SJCRH30 (cell line): ENCODE measurements at regions not wholly inside any gene's neighbourhood (a gene's known extent, or its start where the extent isn't known, plus 50 kb on each side); places are given as distances from the start of the nearest gene placed in this dataset.
A peak's percentile ranks its signal among the peaks of the same experiment; 100 is the strongest.

Experiments
- DNase-seq, 2 experiments: peaks; one replicate each; pipeline ENCODE4 v3.0.0-alpha.2; 2015 to 2020
- H3K27ac ChIP-seq: fragments of 250-450 bp; sonication (Bioruptor Pico); 2 replicates; pipeline ENCODE4 v1.5.1; 2020; ENCODE audit warnings: mild to moderate bottlenecking, moderate library complexity
- H3K27me3 ChIP-seq: fragments of 250-450 bp; sonication (Bioruptor Pico); 2 replicates; pipeline ENCODE4 v1.5.1; 2020; ENCODE audit warnings: mild to moderate bottlenecking, moderate library complexity
- H3K36me3 ChIP-seq: fragments of 250-450 bp; sonication (Bioruptor Pico); 2 replicates; pipeline ENCODE4 v1.5.1; 2020; ENCODE audit warnings: mild to moderate bottlenecking, moderate library complexity
- H3K4me1 ChIP-seq: fragments of 250-450 bp; sonication (Bioruptor Pico); 2 replicates; pipeline ENCODE4 v1.5.1; 2020; ENCODE audit warnings: mild to moderate bottlenecking, moderate library complexity
- H3K4me3 ChIP-seq: fragments of 250-450 bp; sonication (Bioruptor Pico); 2 replicates; pipeline ENCODE4 v1.5.1; 2020; ENCODE audit warnings: mild to moderate bottlenecking, moderate library complexity
- H3K9me3 ChIP-seq: fragments of 250-450 bp; sonication (Bioruptor Pico); replicated peaks from 2 replicates; pipeline ENCODE4 v1.5.1; 2020; ENCODE audit warnings: mild to moderate bottlenecking, moderate library complexity

- DNase-seq, result no peak
- H3K27ac ChIP-seq, result no peak overlapping the region
- no peaks in the 10 kb centered on the region for H3K27me3 ChIP-seq
- H3K4me3 ChIP-seq, result no peak overlapping the region
- H3K4me1 ChIP-seq, result no peaks in the 10 kb centered on the region
- no peaks in the 10 kb centered on the region for H3K36me3 ChIP-seq
- H3K9me3 ChIP-seq, result no peaks in the 10 kb centered on the region
These were observed 104.8 kb downstream of the GASK1B start for GRCh38 chr4:158068068-158068467.

GRCh38 chr4:158067646-158068045 is 105.2 kb downstream of the GASK1B start:
- H3K27me3 ChIP-seq, result no peaks in the 10 kb centered on the region
- no peaks in the 10 kb centered on the region for H3K36me3 ChIP-seq
- no peak overlapping the region for H3K4me3 ChIP-seq
- no peaks in the 10 kb centered on the region for H3K4me1 ChIP-seq
- H3K9me3 ChIP-seq, result no peaks in the 10 kb centered on the region
- DNase-seq, result no peak
- no peak overlapping the region for H3K27ac ChIP-seq

- no peaks in the 10 kb centered on the region for H3K4me1 ChIP-seq
- H3K27me3 ChIP-seq, result no peaks in the 10 kb centered on the region
- no peak overlapping the region for H3K27ac ChIP-seq
- no peaks in the 10 kb centered on the region for H3K9me3 ChIP-seq
- no peak overlapping the region for H3K4me3 ChIP-seq
- H3K36me3 ChIP-seq, result no peaks in the 10 kb centered on the region
- no peak for DNase-seq
These were observed 107.2 kb downstream of the GASK1B start for GRCh38 chr4:158065603-158066002.

GRCh38 chr4:158065176-158065575 is 107.6 kb downstream of the GASK1B start:
- Histone ChIP-seq H3K4me1 (no peaks in the 10 kb centered on the region), H3K9me3 (no peaks in the 10 kb centered on the region), H3K27me3 (no peaks in the 10 kb centered on the region), H3K36me3 (no peaks in the 10 kb centered on the region), H3K27ac (no peak overlapping the region), H3K4me3 (no peak overlapping the region)
- DNase-seq, result no peak

GRCh38 chr4:158056689-158057245 is 116.1 kb downstream of the GASK1B start:
- no peak overlapping the region for H3K27ac ChIP-seq
- no peak for DNase-seq
- no peak overlapping the region for H3K4me3 ChIP-seq

GRCh38 chr4:158055668-158056067 is 117.2 kb downstream of the GASK1B start:
- H3K4me1 ChIP-seq, result 0 out of 2 replicates have a peak, but pooled peaks cover 2% of the 10 kb centered on the region
- no peak overlapping the region for H3K4me3 ChIP-seq
- no peak overlapping the region for H3K27ac ChIP-seq
- no peak for DNase-seq
- no peaks in the 10 kb centered on the region for H3K9me3 ChIP-seq
- H3K27me3 ChIP-seq, result no peaks in the 10 kb centered on the region
- no peaks in the 10 kb centered on the region for H3K36me3 ChIP-seq

More at GRCh38 chr4:158056689-158057245, 116.1 kb downstream of the GASK1B start:
- H3K27me3 ChIP-seq, result no peaks in the 10 kb centered on the region
- H3K9me3 ChIP-seq, result no peaks in the 10 kb centered on the region
- H3K36me3 ChIP-seq, result no peaks in the 10 kb centered on the region
- no peaks in the 10 kb centered on the region for H3K4me1 ChIP-seq

GRCh38 chr4:158053801-158054200 is 119.0 kb downstream of the GASK1B start:
- H3K9me3 ChIP-seq, result no peaks in the 10 kb centered on the region
- no peak overlapping the region for H3K27ac ChIP-seq
- DNase-seq, result no peak
- 0 out of 2 replicates have a peak, but pooled peaks cover 2% of the 10 kb centered on the region for H3K4me1 ChIP-seq
- H3K4me3 ChIP-seq, result no peak overlapping the region
- H3K36me3 ChIP-seq, result no peaks in the 10 kb centered on the region
- H3K27me3 ChIP-seq, result no peaks in the 10 kb centered on the region

- Histone ChIP-seq H3K27me3 (no peaks in the 10 kb centered on the region), H3K4me1 (0 out of 2 replicates have a peak, but pooled peaks cover 2% of the 10 kb centered on the region), H3K4me3 (no peak overlapping the region), H3K36me3 (no peaks in the 10 kb centered on the region), H3K9me3 (no peaks in the 10 kb centered on the region), H3K27ac (no peak overlapping the region)
- DNase-seq, result no peak
These were observed 119.7 kb downstream of the GASK1B start for GRCh38 chr4:158053086-158053485.

GRCh38 chr4:158051401-158052235 is 121.2 kb downstream of the GASK1B start:
- Histone ChIP-seq H3K4me1 (0 out of 2 replicates have a peak, but pooled peaks cover 2% of the 10 kb centered on the region), H3K27me3 (no peaks in the 10 kb centered on the region), H3K36me3 (no peaks in the 10 kb centered on the region), H3K9me3 (no peaks in the 10 kb centered on the region), H3K4me3 (peak overlapping the region; percentile 21), H3K27ac (no peak overlapping the region)
- DNase-seq, result peak; percentile 5 to 31

GRCh38 chr4:158050942-158051341 is 121.9 kb downstream of the GASK1B start:
- H3K9me3 ChIP-seq, result no peaks in the 10 kb centered on the region
- H3K27me3 ChIP-seq, result no peaks in the 10 kb centered on the region
- no peak overlapping the region for H3K27ac ChIP-seq
- H3K4me3 ChIP-seq, result peak overlapping the region; percentile 21
- 0 out of 2 replicates have a peak, but pooled peaks cover 2% of the 10 kb centered on the region for H3K4me1 ChIP-seq
- H3K36me3 ChIP-seq, result no peaks in the 10 kb centered on the region
- DNase-seq, result no peak

- DNase-seq, result no peak
These were observed 126.5 kb downstream of the GASK1B start for GRCh38 chr4:158046345-158046744.

GRCh38 chr4:158043971-158044618 is 128.7 kb downstream of the GASK1B start:
- H3K4me3 ChIP-seq, result no peak overlapping the region
- no peaks in the 10 kb centered on the region for H3K36me3 ChIP-seq
- H3K9me3 ChIP-seq, result no peaks in the 10 kb centered on the region
- H3K4me1 ChIP-seq, result no peaks in the 10 kb centered on the region
- no peaks in the 10 kb centered on the region for H3K27me3 ChIP-seq
- no peak for DNase-seq
- H3K27ac ChIP-seq, result no peak overlapping the region

More at GRCh38 chr4:158046345-158046744, 126.5 kb downstream of the GASK1B start:
- Histone ChIP-seq H3K4me3 (no peak overlapping the region), H3K27ac (no peak overlapping the region), H3K9me3 (no peaks in the 10 kb centered on the region), H3K36me3 (no peaks in the 10 kb centered on the region), H3K27me3 (no peaks in the 10 kb centered on the region), H3K4me1 (0 out of 2 replicates have a peak, but pooled peaks cover 2% of the 10 kb centered on the region)

GRCh38 chr4:158042591-158043030 is 130.2 kb downstream of the GASK1B start:
- Histone ChIP-seq H3K27ac (no peak overlapping the region), H3K4me3 (no peak overlapping the region), H3K4me1 (no peaks in the 10 kb centered on the region), H3K27me3 (no peaks in the 10 kb centered on the region), H3K9me3 (no peaks in the 10 kb centered on the region), H3K36me3 (no peaks in the 10 kb centered on the region)
- no peak for DNase-seq

- Histone ChIP-seq H3K27me3 (no peaks in the 10 kb centered on the region), H3K4me3 (no peak overlapping the region), H3K36me3 (no peaks in the 10 kb centered on the region), H3K9me3 (no peaks in the 10 kb centered on the region), H3K4me1 (no peaks in the 10 kb centered on the region), H3K27ac (no peak overlapping the region)
- DNase-seq, result no peak
These were observed 134.1 kb downstream of the GASK1B start for GRCh38 chr4:158038718-158039117.

- Histone ChIP-seq H3K4me1 (no peaks in the 10 kb centered on the region), H3K36me3 (no peaks in the 10 kb centered on the region), H3K4me3 (no peak overlapping the region), H3K27me3 (no peaks in the 10 kb centered on the region), H3K9me3 (no peaks in the 10 kb centered on the region), H3K27ac (no peak overlapping the region)
- no peak for DNase-seq
These were observed 135.8 kb downstream of the GASK1B start for GRCh38 chr4:158036998-158037397.
